ENCODE measurements at regions not wholly inside any gene's neighbourhood (a gene's known extent, or its start where the extent isn't known, plus 50 kb on each side); places are given as distances from the start of the nearest gene placed in this dataset.
"Not testable (repeated sequence)": the region's sequence is repeated elsewhere in the genome, so short reads cannot be mapped to it uniquely, and the experiment has no call there.

DNA sequence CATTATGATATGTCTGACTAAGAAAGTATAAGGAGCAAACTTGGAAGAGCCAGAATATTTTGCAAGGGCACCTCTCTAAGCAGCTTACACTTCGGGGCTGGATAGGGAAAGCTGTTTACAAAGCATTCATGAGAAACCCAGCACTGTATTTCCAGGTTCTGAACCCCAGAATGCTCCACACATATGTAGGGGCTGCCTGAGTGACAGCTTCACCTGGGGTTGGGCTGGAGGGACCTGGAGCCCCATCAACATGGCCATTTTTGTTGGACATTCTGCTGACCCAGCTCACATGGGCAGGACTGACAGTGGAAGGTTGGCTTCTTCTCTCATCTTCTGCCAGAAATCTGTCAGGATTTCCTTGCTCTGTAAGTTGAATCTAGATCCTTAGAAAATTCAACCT, 197.1 kb upstream of the SSTR4 start:
- H3K4me3 Mint-ChIP-seq (ENCODE audit: low read depth) = no peak overlapping the region
- no peak overlapping the region for H3K27ac Mint-ChIP-seq
- H3K4me1 Mint-ChIP-seq (ENCODE audit: low read depth) = no peaks in the 10 kb centered on the region
- no peaks in the 10 kb centered on the region for H3K27me3 Mint-ChIP-seq (ENCODE audit: low read depth)
- DNase-seq (ENCODE audit: low spot score) = no peak
- intact Hi-C loops (cut with micrococcal nuclease) = no loop called here
- no peaks in the 10 kb centered on the region for H3K9me3 Mint-ChIP-seq
- H3K36me3 Mint-ChIP-seq (ENCODE audit: low read depth) = no peaks in the 10 kb centered on the region

DNA sequence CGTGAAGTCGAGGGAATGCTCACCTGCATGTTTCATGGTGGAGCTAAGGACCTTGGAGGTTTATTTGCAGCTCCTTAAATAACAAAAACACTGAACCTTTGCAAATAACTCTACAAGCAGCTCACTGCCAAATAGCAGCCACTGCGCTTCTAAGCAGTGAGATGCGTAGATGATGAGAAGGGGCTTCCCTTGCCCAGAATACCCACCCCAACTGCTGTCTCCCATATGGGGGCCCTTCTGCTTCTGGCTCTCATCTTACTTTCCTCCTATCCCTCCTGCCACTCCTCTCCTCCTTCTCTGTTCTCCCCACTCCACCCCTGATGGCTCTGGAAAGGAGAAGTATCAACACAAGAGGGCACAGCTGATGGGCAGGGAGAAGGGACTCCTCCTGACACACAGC, 193.3 kb upstream of the SSTR4 start:
- no peaks in the 10 kb centered on the region for H3K27me3 Mint-ChIP-seq (ENCODE audit: low read depth)
- no peaks in the 10 kb centered on the region for H3K4me1 Mint-ChIP-seq (ENCODE audit: low read depth)
- H3K36me3 Mint-ChIP-seq (ENCODE audit: low read depth) = no peaks in the 10 kb centered on the region
- H3K27ac Mint-ChIP-seq = no peak overlapping the region
- intact Hi-C loops (cut with micrococcal nuclease) = no loop called here
- DNase-seq (ENCODE audit: low spot score) = no peak
- no peaks in the 10 kb centered on the region for H3K9me3 Mint-ChIP-seq
- no peak overlapping the region for H3K4me3 Mint-ChIP-seq (ENCODE audit: low read depth)

DNA sequence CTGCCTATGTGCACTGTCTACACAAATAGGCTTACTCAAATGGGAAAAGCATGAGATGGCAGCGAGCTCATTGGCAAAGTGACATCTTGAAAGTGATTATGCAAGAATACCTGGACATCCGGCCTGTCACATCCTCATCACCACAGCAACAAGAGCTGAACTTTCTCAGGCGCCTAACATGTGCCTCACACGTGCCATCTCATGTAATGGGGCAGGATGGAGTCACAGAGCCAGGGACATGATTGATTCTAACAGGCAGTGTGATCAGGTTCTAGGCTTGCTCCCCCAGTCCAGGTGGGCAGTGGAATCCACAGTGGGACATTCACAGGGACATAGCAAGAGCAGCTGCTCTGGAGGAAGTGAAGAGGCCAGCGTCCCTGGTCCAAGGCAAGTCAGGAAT, 192.3 kb upstream of the SSTR4 start:
- Mint-ChIP-seq H3K4me1 (ENCODE audit: low read depth) (no peaks in the 10 kb centered on the region), H3K27ac (no peak overlapping the region), H3K36me3 (ENCODE audit: low read depth) (no peaks in the 10 kb centered on the region), H3K27me3 (ENCODE audit: low read depth) (no peaks in the 10 kb centered on the region), H3K9me3 (no peaks in the 10 kb centered on the region), H3K4me3 (ENCODE audit: low read depth) (no peak overlapping the region)
- intact Hi-C loops (cut with micrococcal nuclease) = no loop called here
- DNase-seq (ENCODE audit: low spot score) = no peak

DNA sequence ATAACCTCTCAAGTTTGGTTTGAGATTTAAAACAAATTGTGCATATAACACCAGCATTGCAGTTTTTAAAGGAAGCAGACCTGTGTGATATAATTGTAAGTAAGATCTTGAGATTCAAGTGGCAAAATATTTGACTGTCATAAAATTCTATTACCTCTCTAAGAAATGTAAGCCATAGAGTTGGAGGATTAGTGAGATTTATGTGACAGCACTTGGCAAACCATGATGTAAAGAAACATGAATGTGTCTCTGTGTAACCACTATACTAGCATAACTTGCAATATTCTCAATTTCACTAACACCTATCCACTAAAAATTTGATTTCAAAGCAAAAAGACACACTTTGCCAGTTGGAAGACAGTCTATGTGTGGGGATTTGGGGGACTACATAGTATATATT, 190.2 kb upstream of the SSTR4 start:
- H3K4me1 Mint-ChIP-seq (ENCODE audit: low read depth) = no peaks in the 10 kb centered on the region
- no peaks in the 10 kb centered on the region for H3K9me3 Mint-ChIP-seq
- no peak overlapping the region for H3K27ac Mint-ChIP-seq

DNA sequence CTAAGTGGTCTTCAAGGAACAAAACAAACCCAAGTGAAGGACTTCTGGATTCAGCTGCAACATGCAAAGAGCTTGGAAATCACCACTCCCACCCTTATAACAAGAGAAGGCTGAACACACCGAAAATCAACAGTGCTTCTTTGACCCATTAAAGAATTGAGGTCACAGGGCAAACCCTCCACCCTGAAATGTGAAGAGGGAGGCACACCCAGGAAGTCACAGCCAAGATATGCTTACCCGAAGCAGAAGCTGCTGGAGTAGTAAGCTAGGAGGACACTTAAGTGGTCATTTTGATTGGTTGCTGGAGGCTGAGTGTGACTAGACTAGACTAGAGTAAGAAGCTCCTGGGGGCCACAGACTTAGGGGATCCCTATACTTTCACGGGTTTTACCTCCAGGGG, 188.2 kb upstream of the SSTR4 start:
- no peaks in the 10 kb centered on the region for H3K36me3 Mint-ChIP-seq (ENCODE audit: low read depth)
- H3K27ac Mint-ChIP-seq = no peak overlapping the region
- H3K4me1 Mint-ChIP-seq (ENCODE audit: low read depth) = no peaks in the 10 kb centered on the region
- H3K27me3 Mint-ChIP-seq (ENCODE audit: low read depth) = no peaks in the 10 kb centered on the region
- no peaks in the 10 kb centered on the region for H3K9me3 Mint-ChIP-seq
- no peak for DNase-seq (ENCODE audit: low spot score)
- H3K4me3 Mint-ChIP-seq (ENCODE audit: low read depth) = no peak overlapping the region
- intact Hi-C loops (cut with micrococcal nuclease) = no loop called here

More for the DNA sequence above, 190.2 kb upstream of the SSTR4 start:
- no peak for DNase-seq (ENCODE audit: low spot score)
- intact Hi-C loops (cut with micrococcal nuclease) = no loop called here
- H3K36me3 Mint-ChIP-seq (ENCODE audit: low read depth) = no peaks in the 10 kb centered on the region
- H3K4me3 Mint-ChIP-seq (ENCODE audit: low read depth) = no peak overlapping the region
- H3K27me3 Mint-ChIP-seq (ENCODE audit: low read depth) = no peaks in the 10 kb centered on the region

DNA sequence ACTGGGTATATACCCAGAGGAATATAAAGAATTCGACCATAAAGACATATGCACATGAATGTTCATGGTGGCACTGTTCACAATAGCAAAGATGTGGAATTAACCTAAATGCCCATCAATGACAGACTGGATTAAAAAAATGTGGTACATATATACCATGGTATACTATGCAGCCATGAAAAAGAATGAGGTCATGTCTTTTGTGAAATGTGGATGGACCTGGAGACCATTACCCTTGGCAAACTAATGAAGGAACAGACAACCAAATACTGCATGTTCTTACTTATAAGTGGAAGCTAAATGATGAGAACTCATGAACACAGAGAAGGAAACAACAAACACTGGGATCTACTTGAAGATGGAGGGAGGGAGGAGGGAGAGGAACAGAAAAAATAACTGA, 186.7 kb upstream of the SSTR4 start:
- Mint-ChIP-seq H3K27ac (no peak overlapping the region), H3K36me3 (ENCODE audit: low read depth) (no peaks in the 10 kb centered on the region), H3K4me3 (ENCODE audit: low read depth) (no peak overlapping the region), H3K27me3 (ENCODE audit: low read depth) (no peaks in the 10 kb centered on the region), H3K4me1 (ENCODE audit: low read depth) (no peaks in the 10 kb centered on the region), H3K9me3 (no peaks in the 10 kb centered on the region)
- no peak for DNase-seq (ENCODE audit: low spot score)
- intact Hi-C loops (cut with micrococcal nuclease) = no loop called here

DNA sequence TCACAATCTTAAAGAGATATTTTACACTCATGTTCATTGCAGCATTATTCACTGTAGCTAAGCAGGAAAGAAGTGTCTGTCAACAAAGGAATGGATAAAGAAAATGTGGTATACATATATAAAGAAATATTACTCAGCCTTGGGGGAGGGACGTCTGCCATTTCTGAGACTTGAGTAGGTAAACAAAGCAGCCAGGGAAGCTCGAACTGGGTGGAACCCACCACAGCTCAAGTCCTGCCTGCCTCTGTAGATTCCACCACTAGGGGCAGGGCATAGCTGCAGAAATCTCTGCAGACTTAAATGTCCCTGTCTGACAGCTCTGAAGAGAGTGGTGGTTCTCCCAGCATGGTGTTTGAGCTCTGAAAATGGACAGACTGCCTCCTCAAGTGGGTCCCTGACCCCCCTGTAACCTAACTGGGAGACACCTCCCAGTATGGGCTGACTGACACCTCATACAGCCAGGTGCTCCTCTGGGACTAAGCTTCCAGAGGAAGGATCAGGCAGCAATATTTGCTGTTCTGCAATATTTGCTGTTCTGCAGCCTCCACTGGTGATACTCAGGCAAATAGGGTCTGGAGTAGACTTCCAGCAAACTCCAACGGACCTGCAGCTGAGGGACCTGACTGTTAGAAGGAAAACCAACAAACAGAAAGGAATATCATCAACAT, 183.3 kb upstream of the SSTR4 start:
- DNase-seq (ENCODE audit: low spot score); H3K27me3 Mint-ChIP-seq (ENCODE audit: low read depth); intact Hi-C loops (cut with micrococcal nuclease); H3K9me3 Mint-ChIP-seq; H3K4me3 Mint-ChIP-seq (ENCODE audit: low read depth); H3K36me3 Mint-ChIP-seq (ENCODE audit: low read depth); H3K4me1 Mint-ChIP-seq (ENCODE audit: low read depth); H3K27ac Mint-ChIP-seq: not testable (repeated sequence)

DNA sequence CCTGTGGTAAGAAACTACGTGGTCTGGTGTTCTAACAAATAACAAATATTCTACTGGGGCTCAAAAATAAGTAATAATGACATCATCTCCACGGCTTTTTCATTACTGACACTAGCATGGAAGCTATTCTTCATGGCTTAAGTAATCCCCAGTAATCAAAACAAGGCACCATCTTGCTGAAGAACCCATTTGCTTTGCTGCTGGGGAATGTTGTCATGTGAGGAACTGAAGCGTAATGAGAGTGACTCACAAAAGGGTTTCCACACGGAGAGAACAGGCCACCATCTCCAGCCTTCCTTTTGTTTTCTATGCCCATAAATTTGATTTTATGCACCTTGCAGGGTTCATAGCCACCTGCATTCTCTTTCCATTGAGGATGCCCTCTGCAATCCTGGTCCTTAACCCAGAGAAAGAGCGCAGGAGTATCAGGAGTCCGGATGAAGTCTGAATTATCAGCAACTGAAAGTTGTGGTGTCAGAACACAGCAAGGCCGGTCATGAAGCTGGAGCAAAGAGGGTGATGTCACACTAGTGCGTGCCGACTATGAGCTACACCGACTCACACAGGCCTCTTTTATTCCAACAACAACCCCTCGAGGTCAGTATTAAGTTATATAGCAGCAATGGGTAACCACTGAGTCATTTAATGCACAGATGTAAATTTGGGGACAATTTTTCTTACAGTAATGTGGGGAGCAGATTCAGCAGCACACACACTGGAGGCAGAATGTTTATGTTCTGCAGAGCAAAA, 173.7 kb upstream of the SSTR4 start:
- no peaks in the 10 kb centered on the region for H3K36me3 Mint-ChIP-seq (ENCODE audit: low read depth)
- H3K4me3 Mint-ChIP-seq (ENCODE audit: low read depth) = no peak overlapping the region
- H3K4me1 Mint-ChIP-seq (ENCODE audit: low read depth) = no peaks in the 10 kb centered on the region
- no peak for DNase-seq (ENCODE audit: low spot score)
- no peaks in the 10 kb centered on the region for H3K9me3 Mint-ChIP-seq
- intact Hi-C loops (cut with micrococcal nuclease) = no loop called here
- H3K27ac Mint-ChIP-seq = no peak overlapping the region
- peaks cover 2% of the 10 kb centered on the region for H3K27me3 Mint-ChIP-seq (ENCODE audit: low read depth)

DNA sequence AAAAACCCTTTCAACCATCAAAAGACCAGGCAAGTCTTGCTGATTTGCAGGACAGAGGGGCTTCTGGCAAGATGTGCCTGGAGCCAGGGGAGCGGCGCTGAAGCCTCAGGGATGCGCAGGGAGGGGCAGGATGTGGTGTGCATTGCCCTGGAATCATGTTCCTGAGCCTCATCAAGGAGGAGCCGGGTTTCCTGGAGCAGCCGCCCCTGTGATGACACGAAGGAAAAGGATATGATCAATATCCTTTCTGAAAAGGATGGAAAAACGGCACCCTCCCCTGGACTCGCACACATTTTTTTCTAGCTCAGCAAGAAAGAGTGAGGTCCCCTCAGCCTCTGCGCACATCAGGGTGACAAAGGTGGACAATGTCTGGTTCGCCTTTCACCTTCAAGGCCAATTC, 173.1 kb upstream of the SSTR4 start:
- Mint-ChIP-seq H3K4me1 (ENCODE audit: low read depth) (no peaks in the 10 kb centered on the region), H3K27ac (no peak overlapping the region), H3K9me3 (no peaks in the 10 kb centered on the region), H3K36me3 (ENCODE audit: low read depth) (no peaks in the 10 kb centered on the region), H3K4me3 (ENCODE audit: low read depth) (no peak overlapping the region), H3K27me3 (ENCODE audit: low read depth) (peaks cover 2% of the 10 kb centered on the region)
- no peak for DNase-seq (ENCODE audit: low spot score)
- intact Hi-C loops (cut with micrococcal nuclease) = no loop called here

DNA sequence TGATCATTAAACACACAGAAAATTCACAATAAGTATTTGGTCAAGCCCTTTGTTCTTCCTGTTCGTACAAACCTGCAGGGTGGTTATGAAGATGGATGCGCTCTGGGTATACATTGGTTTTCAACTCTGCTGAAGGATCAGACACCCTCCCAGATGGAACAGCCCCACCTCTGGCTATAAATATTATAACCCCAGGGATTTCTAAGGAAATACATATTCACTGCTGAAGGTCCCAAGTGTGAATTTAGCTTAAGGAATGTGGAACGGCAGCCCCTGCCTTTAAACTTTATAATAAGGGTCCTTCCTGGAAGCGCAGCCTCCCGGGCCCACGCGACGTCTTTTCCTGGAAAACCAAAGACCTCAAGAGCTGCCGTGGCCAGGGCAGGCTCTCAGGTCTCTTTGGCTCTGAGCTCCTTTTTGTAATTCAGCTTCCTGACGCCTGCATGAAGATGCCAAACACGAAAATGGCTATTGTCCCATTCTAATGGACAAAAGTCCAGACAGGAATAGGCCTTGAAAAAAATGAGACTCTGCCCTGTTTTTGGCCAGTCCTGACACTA, 172.4 kb upstream of the SSTR4 start:
- H3K27me3 Mint-ChIP-seq (ENCODE audit: low read depth) = peaks cover 2% of the 10 kb centered on the region
- intact Hi-C loops (cut with micrococcal nuclease) = no loop called here
- no peak overlapping the region for H3K27ac Mint-ChIP-seq

DNA sequence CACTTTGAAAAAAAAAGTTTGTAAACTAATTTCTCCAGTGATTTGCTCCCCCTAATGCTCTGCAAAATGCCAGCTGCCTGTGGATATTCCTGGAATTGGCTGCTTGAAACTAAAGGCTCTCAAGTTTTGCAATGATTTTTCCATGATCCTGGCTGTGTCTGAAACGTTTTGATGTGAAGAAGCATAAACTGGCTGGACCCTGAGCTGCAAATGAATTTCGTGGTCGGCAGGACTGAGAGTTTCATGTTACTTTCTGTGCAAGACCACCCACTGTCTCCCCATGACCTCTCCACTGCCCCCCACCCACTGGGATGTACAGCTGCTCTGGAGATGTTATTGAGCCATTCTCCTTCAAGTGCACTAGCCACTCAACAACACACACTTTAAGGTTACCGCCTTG, 171.3 kb upstream of the SSTR4 start:
- H3K27ac Mint-ChIP-seq = no peak overlapping the region
- intact Hi-C loops (cut with micrococcal nuclease) = no loop called here
- H3K9me3 Mint-ChIP-seq = no peaks in the 10 kb centered on the region
- H3K27me3 Mint-ChIP-seq (ENCODE audit: low read depth) = peaks cover 2% of the 10 kb centered on the region
- no peak for DNase-seq (ENCODE audit: low spot score)
- H3K4me1 Mint-ChIP-seq (ENCODE audit: low read depth) = no peaks in the 10 kb centered on the region
- no peaks in the 10 kb centered on the region for H3K36me3 Mint-ChIP-seq (ENCODE audit: low read depth)
- H3K4me3 Mint-ChIP-seq (ENCODE audit: low read depth) = no peak overlapping the region

More for the DNA sequence above, 172.4 kb upstream of the SSTR4 start:
- Mint-ChIP-seq H3K4me3 (ENCODE audit: low read depth) (no peak overlapping the region), H3K9me3 (no peaks in the 10 kb centered on the region), H3K4me1 (ENCODE audit: low read depth) (no peaks in the 10 kb centered on the region), H3K36me3 (ENCODE audit: low read depth) (no peaks in the 10 kb centered on the region)
- DNase-seq (ENCODE audit: low spot score) = no peak

DNA sequence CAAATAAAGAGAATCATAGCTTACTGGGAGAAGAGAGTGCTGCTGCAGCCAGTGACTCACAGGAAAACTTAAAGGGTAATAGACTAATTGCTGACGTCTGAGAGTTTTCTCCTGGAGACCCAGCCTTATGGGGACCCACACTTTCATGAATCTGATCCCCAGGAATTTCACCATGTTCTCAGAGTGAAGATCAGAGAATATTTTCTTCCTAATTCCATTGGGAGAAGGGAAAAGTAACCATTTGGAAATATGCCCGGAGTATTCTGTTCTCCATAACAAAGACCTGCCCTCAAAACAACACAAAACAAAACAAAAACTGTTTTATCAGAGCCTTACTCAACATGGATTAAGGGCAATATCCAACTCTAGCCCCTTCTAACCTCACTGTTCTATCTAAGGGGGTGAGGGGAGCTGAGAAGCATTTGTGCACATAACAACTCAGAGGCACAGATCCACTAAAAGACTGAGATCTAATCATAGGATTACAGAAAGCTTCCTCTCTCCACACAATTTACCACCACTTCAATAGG, 168.2 kb upstream of the SSTR4 start:
- intact Hi-C loops (cut with micrococcal nuclease) = no loop called here
- no peaks in the 10 kb centered on the region for H3K4me1 Mint-ChIP-seq (ENCODE audit: low read depth)
- H3K36me3 Mint-ChIP-seq (ENCODE audit: low read depth) = no peaks in the 10 kb centered on the region
- no peak overlapping the region for H3K27ac Mint-ChIP-seq
- H3K9me3 Mint-ChIP-seq = no peaks in the 10 kb centered on the region
- no peak overlapping the region for H3K4me3 Mint-ChIP-seq (ENCODE audit: low read depth)
- no peak for DNase-seq (ENCODE audit: low spot score)
- H3K27me3 Mint-ChIP-seq (ENCODE audit: low read depth) = peaks cover 2% of the 10 kb centered on the region

DNA sequence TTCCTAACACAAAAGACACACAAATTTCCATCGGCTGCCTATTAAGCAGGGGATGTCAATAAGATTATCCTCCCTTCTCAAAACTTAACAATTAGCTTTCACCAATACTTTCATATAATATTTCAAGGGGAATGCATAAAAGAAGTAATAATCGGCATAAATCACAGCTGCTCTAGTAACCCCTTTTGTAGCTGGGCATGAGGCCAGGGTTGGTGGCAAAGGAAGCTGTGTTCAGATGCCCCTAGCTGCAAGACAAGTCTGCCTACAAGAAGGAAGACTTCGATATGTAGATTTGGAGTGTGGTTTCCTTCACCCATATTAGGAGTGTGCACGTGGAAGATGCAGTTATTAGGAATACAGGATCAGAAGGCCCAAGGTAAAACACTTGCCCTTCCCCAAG, 156.9 kb upstream of the SSTR4 start:
- intact Hi-C loops (cut with micrococcal nuclease) = no loop called here
- Mint-ChIP-seq H3K27me3 (ENCODE audit: low read depth) (no peaks in the 10 kb centered on the region), H3K9me3 (no peaks in the 10 kb centered on the region), H3K36me3 (ENCODE audit: low read depth) (no peaks in the 10 kb centered on the region), H3K4me3 (ENCODE audit: low read depth) (no peak overlapping the region), H3K4me1 (ENCODE audit: low read depth) (no peaks in the 10 kb centered on the region), H3K27ac (no peak overlapping the region)
- no peak for DNase-seq (ENCODE audit: low spot score)
